T1000 (cell line): ENCODE measurements at regions not wholly inside any gene's neighbourhood (a gene's known extent, or its start where the extent isn't known, plus 50 kb on each side); places are given as distances from the start of the nearest gene placed in this dataset.

Experiments
- DNase-seq: peaks from one replicate; lab custom pipeline; 2025; ENCODE audit warnings: mixed read lengths; lab: John Stamatoyannopoulos, UW

DNA sequence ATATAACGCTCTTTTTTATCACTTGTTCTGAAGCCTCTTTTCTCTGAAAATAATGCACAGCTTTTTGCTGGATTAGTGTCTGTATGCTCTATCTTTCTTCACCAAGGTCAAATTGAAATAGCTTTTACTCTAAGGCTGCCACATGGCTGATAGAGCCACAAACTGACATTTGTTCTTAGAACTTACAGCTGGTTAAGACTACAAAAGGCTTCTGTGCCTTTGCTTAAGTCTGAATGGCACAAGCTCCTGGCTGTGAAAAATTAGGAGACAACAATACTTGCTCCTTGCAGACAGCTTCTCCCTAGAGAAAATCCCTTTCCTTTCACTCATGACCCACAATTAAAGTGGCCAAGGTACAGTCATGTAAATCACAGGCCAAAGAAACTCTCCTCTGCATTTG is 515.3 kb downstream of the DSC3 start:
- DNase-seq, result no peak

DNA sequence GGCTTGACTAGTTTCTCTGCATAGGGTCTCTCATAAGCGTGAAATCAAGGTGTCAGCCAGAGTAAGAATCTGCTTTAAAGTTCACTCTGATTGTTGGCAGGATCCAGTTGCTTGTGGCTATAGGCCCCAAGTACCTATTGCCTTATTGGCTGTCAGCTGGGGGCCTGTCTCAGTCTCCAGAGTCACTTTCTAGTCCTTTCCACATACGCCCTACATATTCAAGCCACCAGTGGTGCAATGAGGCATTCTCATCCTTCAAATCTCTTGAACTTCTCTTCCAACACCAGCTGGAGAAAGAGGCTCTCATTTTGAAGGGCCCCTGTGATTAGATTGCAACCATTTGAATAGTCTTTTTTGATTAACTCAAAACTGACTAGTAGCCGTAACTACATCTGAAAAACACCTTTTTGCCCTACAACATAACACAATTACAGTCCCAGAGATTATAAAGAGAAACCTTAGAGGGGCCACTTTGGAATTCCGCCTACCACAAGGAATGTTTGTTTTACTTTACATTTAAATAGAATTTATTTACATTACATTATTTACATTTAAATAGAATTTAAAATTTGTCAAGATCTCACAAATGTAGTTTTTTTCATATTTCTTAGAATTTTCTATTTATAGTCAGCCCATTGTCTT is 520.1 kb downstream of the DSC3 start:
- no peak for DNase-seq

DNA sequence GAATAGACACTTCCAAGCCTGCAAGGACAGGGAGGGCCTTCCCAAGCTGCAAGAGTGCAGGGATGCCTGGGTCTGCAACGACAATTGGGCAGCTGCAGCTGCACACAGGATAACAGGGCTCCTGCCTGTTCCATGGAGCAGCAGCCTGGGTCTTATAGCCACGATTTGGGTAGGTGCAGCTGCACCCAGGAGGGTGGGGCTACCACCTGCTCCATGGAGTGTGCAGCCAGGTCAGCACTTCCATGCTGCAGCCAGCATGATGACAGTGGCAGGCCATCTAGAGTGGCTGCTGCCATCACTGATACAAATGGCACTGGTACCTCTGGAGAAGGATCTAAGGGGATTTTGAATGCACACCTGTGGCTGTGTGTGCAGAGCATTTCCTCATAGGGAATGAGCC is 528.5 kb downstream of the DSC3 start:
- no peak for DNase-seq

DNA sequence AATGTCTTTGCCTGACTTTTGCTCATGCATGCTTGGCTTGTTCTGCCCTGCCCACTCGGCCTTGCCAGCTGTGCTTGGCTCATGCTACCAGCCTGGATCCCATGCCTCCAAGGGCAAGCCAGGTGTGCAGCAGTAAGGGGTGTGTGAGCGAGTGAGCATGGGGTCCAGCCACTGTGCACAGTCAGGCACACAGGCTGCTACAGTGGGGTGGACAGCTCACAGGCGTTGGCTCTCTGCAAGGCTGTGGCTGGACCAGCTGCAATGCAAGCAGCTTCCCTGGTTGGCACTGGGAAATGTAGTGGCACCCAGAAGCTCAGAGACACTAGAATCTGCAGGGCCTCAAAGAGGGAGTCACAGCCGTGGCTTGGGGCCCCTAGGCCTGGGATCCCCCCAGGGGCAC is 529.7 kb downstream of the DSC3 start:
- no peak for DNase-seq

DNA sequence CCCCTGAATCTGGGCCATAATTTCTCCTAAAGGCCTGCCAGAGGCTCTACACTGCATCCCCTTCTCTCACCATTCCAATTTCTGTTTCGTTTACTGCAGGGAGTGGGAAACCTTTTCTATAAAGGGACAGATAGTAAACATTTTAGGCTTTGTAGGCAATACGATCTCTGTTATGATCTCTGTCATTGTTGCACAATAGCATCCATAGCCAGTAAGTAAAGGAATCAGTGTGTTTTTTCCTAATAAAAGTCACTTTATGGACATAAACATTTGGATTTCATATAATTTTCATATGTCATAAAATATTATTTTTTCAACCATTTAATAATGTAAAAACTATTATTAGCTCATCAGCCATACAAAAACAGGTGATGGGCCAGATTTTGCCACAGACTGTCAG is 531.7 kb downstream of the DSC3 start:
- DNase-seq, result no peak

DNA sequence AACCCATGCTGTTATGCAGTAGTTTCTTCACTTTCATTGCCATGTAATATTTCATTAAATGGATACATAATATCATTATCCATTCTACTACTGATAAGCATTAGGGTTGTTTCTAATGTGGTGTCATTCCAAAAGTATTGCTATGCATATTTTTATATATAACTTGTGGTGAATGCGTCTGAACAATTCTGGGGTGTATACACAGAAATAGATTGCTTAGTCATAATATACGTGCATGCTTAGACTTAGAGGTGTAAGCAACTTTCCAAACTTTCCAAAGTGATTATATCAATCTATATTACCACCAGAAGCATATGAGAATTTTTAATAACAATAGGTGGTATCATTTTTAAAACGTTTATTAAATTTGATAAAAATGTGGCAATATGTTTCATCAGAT is 540.9 kb downstream of the DSC3 start:
- DNase-seq, result no peak

DNA sequence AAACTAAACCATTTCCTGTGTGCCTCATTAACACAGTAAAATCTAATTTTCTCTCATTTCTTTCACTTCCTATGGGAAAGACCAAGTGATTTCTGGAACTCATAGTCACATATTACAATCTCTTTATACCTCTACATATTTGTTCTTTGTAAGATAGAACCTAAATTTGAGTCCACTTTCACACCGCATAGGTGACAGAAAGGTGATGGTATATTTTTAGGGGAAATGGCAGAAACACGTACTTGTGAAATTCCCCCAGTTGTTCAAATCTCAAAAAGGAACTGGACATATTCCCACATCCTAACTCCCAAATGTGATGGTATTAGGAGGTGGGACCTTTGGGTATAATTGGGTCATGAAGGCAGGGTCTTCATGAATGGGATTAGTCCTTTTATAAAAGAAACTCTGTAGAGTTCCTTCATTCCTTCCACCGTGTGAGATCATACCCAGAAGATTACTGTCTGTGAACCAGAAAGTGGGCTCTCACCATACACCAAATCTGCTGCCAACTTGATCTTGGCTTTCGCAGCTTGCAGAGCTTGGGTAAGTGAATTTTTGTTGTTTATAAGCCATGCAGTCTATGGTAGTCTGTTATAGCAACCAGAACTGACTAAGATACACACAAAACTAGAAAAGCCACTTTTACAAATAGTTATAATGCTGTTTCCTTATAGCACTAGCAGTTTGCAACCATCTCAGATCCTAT is 542.1 kb downstream of the DSC3 start:
- no peak for DNase-seq

DNA sequence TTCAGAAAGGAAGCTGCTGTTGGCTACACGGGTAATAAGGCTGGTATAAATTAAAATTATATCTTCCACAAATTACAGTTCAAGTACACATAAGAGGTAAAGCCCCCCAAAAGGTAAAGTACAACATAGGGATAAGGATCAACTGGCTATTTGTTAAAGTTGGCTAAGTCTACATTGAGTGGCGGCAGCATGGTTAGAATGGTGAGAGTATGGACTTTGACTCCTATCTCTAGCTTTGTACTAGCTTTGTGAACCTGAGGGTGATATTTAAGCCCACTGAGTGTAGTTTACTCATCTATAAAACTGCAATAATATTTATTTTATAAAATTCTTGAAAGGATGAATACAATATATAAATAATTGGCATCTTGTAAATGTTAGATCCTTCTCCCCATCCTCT is 542.8 kb downstream of the DSC3 start:
- DNase-seq, result no peak

DNA sequence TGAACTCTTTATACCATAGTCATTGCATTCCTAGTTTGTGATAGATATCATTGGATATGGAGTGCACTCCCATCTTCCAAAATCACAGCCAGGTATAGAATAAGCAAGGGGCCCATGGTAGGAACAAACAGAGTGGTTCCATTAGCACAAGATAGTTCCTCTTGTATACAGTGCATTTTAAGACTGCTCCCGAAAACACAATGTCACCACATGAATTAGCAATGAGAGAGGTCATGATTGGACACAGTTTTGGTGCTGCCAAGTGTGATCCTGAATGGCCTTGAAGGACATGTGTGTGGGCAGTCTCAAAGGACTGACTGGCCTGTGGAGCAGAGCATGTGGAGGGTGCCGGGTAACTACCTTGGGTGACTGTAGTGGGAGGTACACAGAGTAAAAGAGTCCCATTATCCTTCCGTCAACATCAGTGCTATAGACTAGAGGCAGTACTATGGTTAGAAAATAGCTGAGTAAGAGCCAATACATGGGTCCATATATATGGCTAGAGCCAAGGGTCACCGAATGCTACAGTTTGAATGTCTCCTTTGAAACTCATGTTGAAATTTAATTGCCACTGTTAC is 549.9 kb downstream of the DSC3 start:
- DNase-seq, result no peak

DNA sequence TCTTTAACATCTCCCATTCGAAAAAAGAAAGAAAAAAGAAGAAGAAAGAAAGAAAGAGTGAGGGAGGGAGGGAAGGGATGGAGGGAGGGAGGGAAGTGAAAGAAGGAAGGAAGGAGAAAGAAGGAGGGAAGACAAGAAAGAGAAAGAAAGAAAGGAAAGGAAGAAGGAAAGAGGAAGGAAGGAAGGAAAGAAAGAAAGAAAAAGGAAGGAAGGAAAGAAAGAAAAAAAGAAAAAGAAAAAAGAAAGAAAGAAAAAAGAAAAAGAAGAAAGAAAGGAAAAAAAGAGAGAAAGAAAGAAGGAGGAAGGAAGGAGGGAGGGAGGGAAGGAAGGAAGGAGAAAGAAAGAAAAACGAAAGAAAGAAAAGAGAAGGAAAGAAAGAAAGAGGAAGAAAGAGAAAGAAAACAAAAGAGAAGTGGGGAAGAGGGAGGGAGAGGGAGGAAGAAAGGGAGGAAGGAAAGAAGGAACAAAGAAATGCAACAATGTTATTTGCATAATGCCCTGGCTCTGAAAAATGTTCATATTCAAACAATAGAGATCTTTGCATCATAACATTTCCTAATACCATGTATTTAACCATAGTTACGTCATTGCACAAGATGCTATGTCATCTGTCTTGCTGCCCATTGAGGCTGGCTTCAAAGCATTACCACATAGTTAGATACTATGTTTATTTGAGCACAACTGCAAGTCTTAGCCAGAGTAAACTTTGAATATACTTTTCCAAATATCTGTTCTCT is 550.6 kb downstream of the DSC3 start:
- DNase-seq, result no peak

DNA sequence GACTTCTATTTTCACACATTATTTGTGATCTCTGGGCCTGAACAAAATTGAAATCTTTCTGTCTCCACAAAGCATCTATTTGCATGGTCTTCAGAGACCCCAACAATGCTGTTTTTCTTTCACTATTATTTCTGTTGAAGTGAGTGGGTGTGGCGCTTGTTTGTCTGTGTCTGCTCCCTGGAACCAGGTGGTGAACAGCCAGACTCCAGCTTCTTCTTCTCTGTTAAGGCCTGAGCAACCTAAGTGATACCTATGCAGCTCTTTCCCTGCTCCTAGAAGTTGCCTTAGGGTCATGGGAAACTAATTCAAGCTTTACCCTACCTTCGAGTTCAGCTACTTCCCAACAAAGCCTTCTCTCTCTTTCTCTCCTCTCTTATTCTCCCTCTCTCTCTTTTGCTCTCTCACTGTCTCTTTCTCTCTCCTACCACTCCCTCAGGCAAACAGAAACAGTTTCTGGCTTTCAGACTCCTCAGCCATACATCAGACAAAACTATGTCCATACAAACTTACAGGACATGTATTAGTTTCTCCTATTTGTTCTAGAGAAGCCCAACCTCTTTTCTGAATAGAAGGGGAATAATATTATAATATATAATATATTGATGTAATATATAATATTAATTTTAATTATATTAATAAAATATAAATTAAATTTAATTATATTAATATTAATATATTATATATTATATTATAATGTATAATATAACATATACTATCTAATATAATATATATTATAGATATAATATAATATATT is 552.5 kb downstream of the DSC3 start:
- no peak for DNase-seq

DNA sequence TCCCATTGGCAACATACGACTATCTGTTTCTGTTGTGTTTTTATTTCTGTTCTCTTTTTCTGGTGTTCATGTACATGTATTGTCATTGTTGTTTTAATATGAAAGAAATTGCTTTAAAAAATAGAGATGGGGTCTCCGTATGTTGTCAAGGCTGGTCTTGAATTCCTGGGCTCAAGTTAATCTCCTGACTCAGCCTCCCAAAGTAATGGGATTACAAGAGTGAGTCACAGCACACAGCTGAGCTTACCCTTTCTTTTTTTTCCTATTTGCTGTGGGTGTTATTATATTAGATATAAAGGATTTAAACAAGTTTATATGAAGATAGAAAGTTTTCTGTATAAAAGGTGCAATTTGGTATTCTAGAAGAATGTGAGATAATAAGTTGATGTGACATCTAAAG is 554.6 kb downstream of the DSC3 start:
- no peak for DNase-seq

DNA sequence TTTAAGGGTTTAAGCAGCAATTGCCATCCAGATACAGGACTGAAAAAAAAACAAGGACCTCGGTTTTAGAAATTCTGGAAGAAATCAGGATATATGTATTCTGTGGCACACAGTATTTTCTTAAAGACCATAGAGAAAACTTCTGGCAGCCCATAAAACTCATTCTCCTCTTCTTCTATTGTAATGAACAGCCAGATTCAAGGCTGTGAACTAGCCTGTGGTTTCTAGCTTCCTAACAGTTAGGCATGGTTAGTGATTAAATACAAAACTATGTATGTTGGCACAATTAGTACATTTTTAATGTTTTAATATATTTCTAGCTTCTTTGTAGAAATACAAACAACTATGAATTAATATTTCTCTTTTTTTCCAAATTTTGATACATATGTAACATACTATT is 555.7 kb downstream of the DSC3 start:
- no peak for DNase-seq

DNA sequence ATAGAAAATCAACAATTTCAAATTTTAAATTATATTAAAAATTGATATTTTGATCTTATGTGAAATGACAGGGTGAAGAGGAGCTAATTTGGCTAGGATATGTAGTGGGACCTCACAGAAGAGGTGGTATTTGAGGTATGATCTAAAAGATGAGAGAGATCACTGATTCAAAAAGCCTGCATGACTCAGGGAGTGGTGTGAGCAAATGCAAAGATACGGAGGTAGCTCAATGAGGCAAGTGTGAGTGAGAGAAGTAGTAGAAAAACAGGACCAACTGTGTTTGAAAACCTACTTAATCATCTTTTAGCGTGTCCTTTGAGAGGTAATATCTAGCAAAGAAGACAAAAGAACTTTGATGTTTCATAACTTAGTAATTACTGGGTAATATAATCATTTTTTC is 557.5 kb downstream of the DSC3 start:
- no peak for DNase-seq

DNA sequence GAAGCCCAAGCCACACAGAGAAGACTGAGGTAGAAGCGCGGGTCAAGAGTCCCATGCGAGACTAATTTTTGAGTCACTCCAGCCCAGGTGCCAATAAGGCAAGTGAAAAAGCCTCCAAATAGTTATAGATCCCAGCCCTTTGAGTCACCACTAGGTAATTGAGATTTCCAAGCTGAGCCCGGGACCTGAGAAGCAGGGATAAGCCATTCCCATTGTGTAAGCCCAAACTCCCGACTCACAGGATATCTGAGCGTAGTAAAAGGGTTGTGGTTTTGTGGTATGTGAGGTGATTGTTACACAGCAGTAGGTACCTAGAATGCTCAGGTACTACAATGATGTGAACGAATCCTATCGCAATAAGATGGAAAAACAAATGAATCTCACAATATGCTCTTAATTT is 560.7 kb downstream of the DSC3 start:
- no peak for DNase-seq

DNA sequence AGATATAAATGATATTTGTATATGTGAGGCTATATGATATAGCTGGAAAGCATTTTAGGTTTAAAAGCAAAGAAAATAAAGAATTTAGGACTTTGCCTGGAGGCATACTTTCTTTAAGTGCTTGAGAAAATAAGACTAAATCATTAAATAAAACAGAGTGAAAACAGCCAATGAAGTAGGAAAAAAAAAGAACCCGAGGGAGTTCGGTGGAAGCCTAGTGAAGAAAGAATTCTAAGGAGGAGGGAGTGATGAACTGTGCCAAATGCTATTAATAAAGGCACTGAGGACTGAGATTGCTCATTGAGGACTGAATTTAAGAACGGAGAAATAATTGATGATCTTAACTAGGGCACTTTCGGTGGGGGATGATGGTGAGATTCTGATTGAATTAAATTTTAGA is 573.5 kb downstream of the DSC3 start:
- DNase-seq, result no peak

DNA sequence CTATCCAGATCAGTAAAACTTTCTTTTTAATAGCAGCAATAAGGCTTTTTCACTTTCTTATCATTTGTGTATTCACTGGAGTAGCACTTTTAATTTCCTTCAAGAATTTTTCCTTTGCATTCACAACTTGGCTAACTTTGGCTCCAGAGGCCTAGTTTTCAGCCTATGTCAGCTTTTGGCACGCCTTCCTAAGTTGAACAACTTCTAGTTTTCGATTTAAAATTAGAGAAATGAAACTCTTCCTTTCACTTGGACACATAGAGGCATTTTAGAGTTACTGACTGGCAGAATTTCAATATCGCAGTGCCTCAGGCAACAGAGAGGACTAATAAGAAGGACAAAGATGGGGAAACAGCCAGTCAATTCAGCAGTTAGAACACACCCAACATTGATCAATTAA is 577.4 kb downstream of the DSC3 start:
- no peak for DNase-seq

DNA sequence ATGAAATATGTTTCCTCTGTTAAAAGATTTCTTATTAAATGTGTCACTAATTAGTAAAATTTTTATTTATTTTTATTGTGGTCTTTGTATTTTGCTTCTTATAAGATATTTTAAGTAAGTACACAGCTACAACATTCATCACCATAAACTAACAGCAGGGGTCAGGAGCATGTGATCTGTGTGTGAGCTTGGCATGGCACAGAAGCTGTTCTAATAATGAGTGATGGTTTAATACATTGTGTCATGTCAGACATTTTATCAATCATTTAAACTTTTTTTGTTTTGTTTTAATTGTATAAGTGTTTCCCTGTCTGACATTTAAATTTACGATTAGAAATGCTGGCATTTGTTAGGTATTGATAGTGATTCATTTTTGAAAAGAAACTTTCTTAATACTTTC is 585.4 kb downstream of the DSC3 start:
- DNase-seq, result no peak

DNA sequence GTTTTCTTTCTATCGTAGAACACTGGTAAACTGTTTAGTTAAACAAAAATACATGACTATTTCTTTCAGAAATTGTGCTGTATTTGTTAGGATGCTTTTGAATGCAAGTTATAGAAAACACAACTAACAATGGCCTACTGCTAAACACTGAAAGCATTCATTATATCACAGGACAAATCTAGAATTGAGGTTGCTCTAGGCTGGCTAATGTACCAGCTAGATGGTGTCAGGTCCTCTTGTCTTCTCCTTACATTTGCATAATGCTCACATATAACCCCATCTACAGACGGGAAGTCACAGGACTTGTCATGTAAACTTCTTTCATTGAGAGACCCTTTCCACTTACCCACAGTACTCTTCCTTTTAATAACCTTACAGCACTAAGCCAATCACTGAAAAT is 586.8 kb downstream of the DSC3 start:
- no peak for DNase-seq

DNA sequence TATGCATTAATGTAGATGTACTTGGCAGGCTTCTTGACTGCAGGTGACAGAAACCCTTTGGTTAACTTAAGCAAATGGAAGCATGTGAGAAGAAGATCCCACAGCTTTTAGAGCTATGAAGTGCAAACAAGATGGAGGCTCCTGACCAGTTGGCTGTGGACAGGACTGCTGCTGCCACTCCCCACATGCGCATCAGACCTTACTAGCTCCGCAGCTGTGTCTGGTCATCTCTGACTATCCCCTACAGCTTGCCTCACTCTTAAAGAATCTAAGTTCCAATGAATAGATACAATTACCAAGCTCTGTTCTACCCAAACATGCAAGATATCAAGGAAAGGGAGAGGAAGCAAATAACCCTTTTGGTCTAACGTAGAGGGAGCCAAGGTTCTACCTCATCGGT is 587.6 kb downstream of the DSC3 start:
- no peak for DNase-seq

DNA sequence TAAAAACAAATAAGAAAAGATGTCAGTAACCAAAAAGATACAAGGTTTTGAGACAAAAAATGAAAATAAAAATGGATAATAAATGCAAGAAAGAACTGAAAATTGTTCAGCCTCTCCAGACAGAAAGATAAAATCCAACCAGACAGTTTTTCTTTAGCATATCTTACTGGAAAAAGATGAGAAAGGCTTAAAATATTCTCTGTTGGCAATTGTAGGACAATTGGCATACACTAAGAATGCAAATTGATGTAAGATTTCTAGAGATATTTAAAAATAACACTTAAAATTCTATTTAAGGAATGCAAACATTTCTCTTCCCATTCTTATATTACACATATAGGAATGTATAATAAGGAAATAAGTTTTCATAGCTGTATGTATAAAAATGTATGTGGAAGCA is 590.6 kb downstream of the DSC3 start:
- no peak for DNase-seq

DNA sequence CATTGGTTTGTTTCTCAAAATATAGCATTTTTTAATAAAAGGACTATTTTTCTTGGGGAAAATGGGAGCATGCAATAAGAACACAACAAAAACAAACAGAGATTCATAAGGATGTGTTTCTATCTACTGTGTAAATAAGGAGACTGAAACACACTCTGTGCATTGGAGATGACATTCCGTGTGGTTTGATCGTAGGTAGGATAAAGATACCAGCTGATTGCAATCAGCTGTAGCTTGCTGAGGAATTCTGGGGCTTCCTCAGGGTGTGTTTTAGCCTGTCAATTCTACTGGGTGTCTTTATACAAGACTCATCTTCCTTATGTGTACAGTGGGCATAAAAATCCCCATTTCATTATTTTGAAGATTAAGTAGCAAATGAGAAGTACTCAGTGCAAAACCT is 591.6 kb downstream of the DSC3 start:
- DNase-seq, result no peak
